HG03060 (cell line): ENCODE measurements at regions not wholly inside any gene's neighbourhood (a gene's known extent, or its start where the extent isn't known, plus 50 kb on each side); places are given as distances from the start of the nearest gene placed in this dataset.
A peak's percentile ranks its signal among the peaks of the same experiment; 100 is the strongest.

Source experiments
- ATAC-seq: cut with Tn5 transposase; IDR thresholded peaks from one replicate; pipeline ENCODE4 v1.9.1; 2021; ENCODE audit warnings: low read depth, moderate number of reproducible peaks; ENCODE audit not compliant: unreplicated experiment

GRCh38 chr7:86975449-86975848 is 84.0 kb downstream of the ELAPOR2 start:
- no peak for ATAC-seq

- ATAC-seq, result no peak
These were observed 87.4 kb downstream of the ELAPOR2 start for GRCh38 chr7:86972072-86972471.

GRCh38 chr7:86970986-86971385 is 88.5 kb downstream of the ELAPOR2 start:
- ATAC-seq, result no peak

- no peak for ATAC-seq
These were observed 88.9 kb downstream of the ELAPOR2 start for GRCh38 chr7:86970547-86970946.

- ATAC-seq, result no peak
These were observed 89.6 kb downstream of the ELAPOR2 start for GRCh38 chr7:86969865-86970264.

- no peak for ATAC-seq
These were observed 90.8 kb downstream of the ELAPOR2 start for GRCh38 chr7:86968618-86969017.

GRCh38 chr7:86966916-86967315 is 92.5 kb downstream of the ELAPOR2 start:
- peak; percentile 36 for ATAC-seq

GRCh38 chr7:86965727-86966120 is 93.7 kb downstream of the ELAPOR2 start:
- no peak for ATAC-seq

GRCh38 chr7:86964973-86965726 is 94.3 kb downstream of the ELAPOR2 start:
- ATAC-seq, result no peak

GRCh38 chr7:86963599-86964230 is 95.7 kb downstream of the ELAPOR2 start:
- ATAC-seq, result peak; percentile 83

- ATAC-seq, result no peak
These were observed 96.8 kb downstream of the ELAPOR2 start for GRCh38 chr7:86962623-86963022.

- no peak for ATAC-seq
These were observed 97.8 kb downstream of the ELAPOR2 start for GRCh38 chr7:86961686-86962085.

GRCh38 chr7:86958380-86958779 is 101.1 kb downstream of the ELAPOR2 start:
- no peak for ATAC-seq

- ATAC-seq, result no peak
These were observed 102.9 kb downstream of the ELAPOR2 start for GRCh38 chr7:86956567-86956966.

- ATAC-seq, result no peak
These were observed 103.5 kb downstream of the ELAPOR2 start for GRCh38 chr7:86955895-86956503.

GRCh38 chr7:86954971-86955370 is 104.5 kb downstream of the ELAPOR2 start:
- ATAC-seq, result no peak

- no peak for ATAC-seq
These were observed 105.7 kb downstream of the ELAPOR2 start for GRCh38 chr7:86953653-86954336.

GRCh38 chr7:86953219-86953618 is 106.2 kb downstream of the ELAPOR2 start:
- no peak for ATAC-seq

GRCh38 chr7:86951895-86952294 is 107.6 kb downstream of the ELAPOR2 start:
- ATAC-seq, result no peak

GRCh38 chr7:86950944-86951343 is 108.5 kb downstream of the ELAPOR2 start:
- ATAC-seq, result no peak

- no peak for ATAC-seq
These were observed 109.1 kb downstream of the ELAPOR2 start for GRCh38 chr7:86950360-86950759.
